Medulla oblongata (tissue), 1 donor: ENCODE measurements at regions not wholly inside any gene's neighbourhood (a gene's known extent, or its start where the extent isn't known, plus 50 kb on each side); places are given as distances from the start of the nearest gene placed in this dataset.
"Not testable (repeated sequence)": the region's sequence is repeated elsewhere in the genome, so short reads cannot be mapped to it uniquely, and the experiment has no call there.

Experiments used
- DNase-seq: peaks from one replicate; pipeline ENCODE4 v3.0.0-alpha.2; 2015; ENCODE audit errors: extremely low spot score

DNA sequence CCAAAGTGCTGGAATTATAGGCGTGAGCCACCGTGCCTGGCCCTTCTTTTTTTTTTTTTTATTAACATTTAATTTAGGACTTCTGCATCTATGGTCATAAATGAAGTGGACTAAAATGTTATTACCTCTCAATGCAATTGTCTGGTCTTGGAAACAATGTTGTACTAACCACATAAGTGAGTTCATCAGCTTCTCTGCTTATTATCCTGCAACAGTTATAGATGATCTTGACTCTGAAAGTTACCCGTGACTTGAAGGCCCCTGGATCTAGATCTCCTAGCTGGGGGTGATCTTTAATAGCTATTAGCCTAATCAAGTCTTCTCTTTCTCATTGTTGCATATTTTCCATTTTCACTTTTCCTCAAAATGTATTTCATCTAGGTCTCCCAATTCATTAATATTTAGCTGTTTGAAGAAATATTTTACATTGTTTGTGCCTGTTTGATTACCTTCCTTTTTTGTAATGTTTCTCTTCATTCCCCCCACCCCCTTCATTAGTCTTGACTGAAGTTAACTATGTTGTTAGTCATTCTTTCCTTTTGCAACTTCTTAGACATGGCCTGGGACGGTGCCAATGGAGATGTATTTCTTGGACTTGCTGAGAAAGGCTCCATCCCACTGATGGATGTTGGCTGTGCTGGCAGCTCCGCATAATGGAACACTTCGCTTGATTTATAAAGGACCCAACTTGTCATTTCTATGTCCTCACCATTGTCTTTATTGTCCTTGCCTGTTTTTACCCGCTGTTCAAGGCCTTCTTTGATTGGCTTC, 141.6 kb upstream of the RIOK3 start:
- DNase-seq: no peak

GRCh38 chr18:23313379-23313778, 139.7 kb upstream of the RIOK3 start:
- DNase-seq: no peak

DNA sequence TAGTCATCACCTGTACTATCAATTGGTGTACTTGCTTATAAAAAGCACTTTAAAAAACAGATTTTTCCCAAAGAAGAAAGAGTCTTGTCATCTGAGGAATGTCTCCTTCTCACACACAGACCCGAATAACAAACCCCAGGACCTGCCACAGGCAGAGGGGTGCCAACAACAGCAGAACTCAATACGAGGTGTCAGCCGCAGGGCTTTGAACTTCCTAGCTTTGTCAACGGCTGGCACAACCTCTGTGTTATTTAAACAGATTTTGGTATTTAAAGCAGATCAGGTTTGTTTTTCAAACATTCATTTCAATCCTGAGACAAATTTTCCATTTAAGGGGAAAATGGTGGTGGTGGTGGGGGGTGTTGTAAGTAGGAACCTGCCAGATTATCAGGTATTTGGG, 138.4 kb upstream of the RIOK3 start:
- DNase-seq: no peak

- DNase-seq: no peak
Measured at GRCh38 chr18:23316316-23316715, 136.8 kb upstream of the RIOK3 start.

DNA sequence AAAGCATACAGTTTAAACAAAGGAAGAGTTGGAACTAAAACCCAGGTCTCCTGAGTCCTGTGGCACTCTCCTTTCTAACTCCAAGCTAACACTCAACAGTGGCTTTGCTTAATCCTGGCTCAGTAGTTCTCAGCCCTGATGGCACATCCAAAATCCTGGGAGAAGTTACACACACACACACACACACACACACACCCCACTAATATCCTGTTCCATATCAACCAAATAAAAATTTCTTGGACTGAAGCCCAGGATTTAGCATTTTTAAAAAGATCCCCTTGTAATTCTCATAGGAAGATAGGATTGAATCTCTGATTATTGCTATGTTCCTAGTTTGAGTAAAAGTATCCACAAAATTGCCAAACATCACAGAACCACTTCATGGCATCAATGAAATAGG, 136.1 kb upstream of the RIOK3 start:
- DNase-seq: no peak

DNA sequence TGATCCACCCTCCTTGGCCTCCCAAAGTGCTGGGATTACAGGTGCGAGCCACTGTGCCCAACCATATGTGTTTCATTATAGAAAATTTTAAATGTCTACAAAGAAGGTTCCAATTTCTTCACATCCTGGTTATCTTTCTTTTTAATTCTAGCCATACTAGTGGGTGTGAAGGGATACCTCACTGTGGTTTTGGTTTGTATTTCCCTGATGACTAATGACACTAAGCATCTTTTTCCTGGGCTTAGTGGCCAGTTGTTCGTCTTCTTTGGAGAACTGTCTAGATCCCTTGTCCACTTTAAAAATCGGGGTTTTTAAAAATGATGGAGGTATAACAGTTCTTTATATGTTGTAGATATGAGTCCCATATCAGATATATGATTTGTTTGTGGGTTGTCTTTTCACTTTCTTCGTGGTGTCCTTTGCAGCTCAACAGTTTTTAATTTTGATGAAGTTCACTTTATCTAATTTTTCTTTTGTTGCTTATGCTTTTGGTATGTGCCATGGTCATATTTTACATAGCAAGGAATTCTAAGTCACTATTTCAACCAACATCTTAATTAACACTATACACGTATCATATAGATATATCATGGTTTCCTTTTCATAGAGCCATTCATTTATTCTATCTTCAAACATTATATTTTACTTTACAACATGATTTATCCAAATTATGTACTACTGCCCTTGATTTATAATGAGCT, 135.0 kb upstream of the RIOK3 start:
- no peak for DNase-seq

DNA sequence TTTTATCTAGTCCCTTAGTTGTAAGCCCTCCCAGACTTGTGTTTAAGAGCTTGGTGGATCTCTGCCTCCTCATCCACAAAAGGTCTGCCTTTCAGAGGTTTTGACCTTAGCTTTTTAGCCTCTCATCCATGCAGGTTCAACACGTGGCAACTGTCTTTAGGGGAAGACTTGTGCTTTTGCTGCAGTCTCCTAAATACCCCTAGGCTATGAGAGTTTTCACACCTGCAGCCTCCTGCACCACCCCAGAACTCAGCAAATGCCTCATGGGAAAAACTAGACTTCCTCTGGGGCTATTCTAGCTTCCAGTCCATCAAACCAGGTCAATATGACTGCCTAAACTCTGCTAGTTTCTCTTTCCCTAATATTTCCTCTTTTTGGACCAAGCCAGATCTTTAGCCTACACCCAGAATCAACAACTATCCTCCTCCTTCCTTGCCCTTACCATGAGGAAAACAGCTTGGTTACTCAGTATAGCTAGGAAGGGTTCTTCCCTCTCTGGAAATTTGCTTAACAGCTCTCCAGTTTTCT, 132.3 kb upstream of the RIOK3 start:
- no peak for DNase-seq

- no peak for DNase-seq
Measured at GRCh38 chr18:23321996-23322395, 131.1 kb upstream of the RIOK3 start.

DNA sequence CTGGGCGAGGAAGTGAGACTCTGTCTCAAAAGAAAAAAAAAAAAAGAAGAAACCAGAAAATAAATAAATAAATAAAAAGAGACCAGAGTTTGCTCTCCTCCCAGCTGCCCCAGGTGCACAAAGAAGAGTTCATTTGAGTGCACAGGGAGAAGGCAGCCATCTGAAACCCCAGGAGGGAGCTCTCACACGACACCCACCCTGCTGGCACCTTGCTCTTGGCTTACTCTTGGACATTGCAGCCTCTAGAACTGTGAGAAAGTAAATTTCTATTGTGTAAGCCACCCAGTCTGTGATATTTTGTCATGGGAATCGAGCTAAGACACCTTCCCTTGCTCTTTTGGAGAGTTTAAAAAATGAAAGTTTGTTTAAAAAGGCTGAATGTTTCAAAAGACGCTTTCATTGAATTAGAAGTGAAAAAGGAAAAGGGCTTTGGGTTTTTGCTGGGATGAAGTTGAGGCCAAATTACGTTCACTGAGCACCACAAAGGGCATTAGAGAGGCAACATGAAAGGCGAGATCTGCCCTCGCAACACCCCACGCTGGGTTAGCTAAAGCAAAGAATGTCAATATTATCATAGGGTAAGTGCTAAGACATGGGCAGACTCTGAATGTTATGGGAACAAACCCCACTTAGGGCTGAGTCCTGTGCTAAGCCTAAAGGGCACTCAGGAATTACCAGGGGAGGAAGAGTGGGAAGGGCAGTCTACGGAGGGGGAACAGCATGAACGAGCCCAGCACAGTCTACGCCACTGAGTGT, 128.9 kb upstream of the RIOK3 start:
- DNase-seq: no peak

DNA sequence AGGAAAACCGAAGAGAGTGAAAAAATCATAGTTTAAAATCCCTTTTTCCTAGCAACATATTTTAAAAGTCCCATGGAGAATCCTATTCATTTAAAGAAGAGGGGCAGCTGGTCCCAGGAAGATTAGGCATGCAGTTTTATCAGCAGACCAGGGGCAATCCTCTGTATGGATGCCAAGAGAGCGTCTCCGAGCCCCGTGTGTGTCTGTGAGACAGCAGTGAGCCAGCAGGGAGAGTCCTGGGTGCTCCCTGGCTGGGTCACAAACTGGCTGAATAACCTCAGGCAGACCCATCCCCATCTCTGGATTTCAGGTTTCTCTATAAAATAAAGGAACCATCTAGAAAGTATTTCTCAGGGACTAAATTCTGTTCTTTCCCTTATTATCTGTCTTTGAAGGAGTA, 128.2 kb upstream of the RIOK3 start:
- DNase-seq: no peak

DNA sequence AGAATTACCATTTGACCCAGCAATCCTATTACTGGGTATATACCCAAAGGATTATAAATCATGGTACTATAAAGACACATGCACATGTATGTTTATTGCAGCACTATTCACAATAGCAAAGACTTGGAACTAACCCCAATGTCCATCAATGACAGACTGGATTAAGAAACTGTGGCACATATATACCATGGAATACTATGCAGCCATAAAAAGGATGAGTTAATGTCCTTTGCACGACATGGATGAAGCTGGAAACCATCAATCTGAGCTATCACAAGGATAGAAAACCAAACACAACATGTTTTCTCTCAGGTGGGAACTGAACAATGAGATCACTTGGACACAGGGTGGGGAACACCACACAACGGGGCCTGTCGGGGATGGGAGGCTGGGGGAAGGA, 123.4 kb upstream of the RIOK3 start:
- DNase-seq: not testable (repeated sequence)

DNA sequence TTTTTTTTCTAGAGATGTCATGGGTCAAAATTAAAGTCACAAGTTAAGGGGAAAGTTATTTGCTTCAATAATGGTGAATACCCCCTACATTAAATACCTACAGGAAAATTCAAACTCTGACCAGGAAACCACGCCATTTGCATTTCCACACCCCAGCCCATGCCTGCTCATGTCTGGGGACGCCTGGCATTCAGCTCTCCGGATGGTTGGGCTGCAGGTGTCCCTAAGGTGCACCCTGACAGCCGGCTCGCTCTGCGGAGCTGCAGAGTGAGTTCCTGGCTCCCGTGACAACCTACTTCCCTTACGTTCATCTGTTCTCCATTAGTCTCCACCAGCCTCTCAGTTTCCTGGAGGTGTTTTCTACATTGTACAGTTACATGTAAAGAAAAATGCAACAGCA, 122.7 kb upstream of the RIOK3 start:
- DNase-seq: no peak

GRCh38 chr18:23331091-23331920, 121.8 kb upstream of the RIOK3 start:
- DNase-seq: no peak

- no peak for DNase-seq
Measured at GRCh38 chr18:23332356-23332755, 120.7 kb upstream of the RIOK3 start.

- DNase-seq: no peak
Measured at GRCh38 chr18:23333827-23334226, 119.3 kb upstream of the RIOK3 start.

GRCh38 chr18:23334569-23334968, 118.5 kb upstream of the RIOK3 start:
- no peak for DNase-seq

- no peak for DNase-seq
Measured at GRCh38 chr18:23336101-23336500, 117.0 kb upstream of the RIOK3 start.

DNA sequence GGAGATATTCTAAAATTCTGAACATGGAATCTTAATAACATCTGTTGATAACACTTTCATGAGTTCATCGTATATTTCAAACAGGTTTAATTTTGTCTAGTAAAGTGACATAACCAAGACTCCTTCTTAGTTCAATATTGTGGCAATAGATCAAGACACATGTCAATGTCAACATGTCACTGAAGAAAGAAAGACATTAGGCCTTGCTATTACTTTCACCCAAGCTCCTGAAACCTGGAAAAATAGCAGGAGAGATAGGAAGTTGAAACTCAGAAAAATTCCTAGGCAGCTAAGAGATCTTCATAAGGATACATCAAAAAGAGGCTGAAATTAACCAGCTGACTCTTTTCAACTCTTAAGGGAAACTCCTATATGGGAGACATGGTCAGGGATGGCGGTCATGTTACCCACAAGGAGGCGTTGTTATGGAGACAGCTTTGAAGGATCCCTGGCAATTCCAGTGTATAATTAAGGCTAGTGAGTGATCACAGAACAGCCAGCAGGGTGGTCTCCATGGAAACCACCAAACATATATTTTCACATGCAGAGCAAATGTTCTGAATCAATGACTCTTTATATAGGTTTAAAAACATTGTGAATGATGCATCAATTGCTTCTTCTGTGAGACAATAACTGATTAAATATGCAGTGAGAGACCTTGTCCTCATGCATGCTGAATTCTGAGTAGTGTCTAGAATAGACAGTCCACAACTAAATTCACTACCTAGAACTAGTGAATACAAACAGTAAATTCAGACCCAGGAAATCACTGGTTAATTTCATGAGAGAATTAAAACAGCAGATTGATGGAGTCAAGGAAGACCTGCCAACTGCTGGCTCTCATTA, 115.3 kb upstream of the RIOK3 start:
- DNase-seq: no peak

- DNase-seq: no peak
Measured at GRCh38 chr18:23340661-23341060, 112.4 kb upstream of the RIOK3 start.

DNA sequence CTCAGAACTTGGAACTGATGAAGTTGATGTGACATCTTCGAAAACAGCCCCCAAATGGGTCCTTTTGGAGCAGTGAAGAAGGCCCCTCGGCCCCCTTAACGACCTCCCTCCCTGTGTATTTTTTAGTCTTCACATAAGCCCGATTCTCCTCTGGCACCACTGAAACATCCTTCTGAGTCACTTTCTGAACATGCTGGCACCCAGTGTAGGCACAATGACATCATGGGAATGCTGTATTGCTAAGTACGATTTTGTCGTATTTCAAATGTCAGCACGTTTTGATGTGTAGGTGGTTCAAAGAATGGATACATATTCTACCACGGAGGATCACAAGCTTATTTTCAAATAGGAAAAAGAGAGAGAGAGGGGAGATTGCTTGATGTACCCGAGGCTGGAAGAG, 111.7 kb upstream of the RIOK3 start:
- DNase-seq: no peak

DNA sequence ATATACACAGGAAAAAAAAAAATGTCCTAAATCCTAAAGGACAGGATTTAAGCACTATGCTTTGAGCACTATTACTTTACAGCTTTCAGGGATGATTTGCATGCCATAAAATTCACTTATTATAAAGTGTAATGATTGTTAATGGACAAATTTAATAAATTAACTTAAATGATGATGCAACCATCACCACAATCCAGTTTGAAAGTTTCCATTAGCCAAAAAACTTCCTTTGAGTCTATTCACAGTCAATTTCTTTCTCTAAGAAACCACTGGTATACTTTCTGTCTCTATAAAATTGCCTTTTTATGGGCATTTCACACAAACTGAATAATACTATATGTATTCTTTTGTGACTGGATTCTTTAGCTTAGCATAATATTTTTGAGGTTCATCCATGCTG, 111.1 kb upstream of the RIOK3 start:
- no peak for DNase-seq
